RCC 7860 (cell line): ENCODE measurements at regions not wholly inside any gene's neighbourhood (a gene's known extent, or its start where the extent isn't known, plus 50 kb on each side); places are given as distances from the start of the nearest gene placed in this dataset.
"Not testable (repeated sequence)": the region's sequence is repeated elsewhere in the genome, so short reads cannot be mapped to it uniquely, and the experiment has no call there.

Experiments
- DNase-seq: peaks from one replicate; pipeline ENCODE4 v3.0.0-alpha.2; 2015; ENCODE audit warnings: low spot score
- FAIRE-seq: peaks from 2 replicates; lab custom pipeline; 2012; peaks lifted over from hg19 to GRCh38; lab: Jason Lieb, UNC

GRCh38 chr9:108803428-108804065 is 52.2 kb downstream of the ACTL7B start:
- FAIRE-seq: no peak
- no peak for DNase-seq

GRCh38 chr9:108802967-108803366 is 52.8 kb downstream of the ACTL7B start:
- FAIRE-seq (no peak), DNase-seq (no peak)

- FAIRE-seq (no peak), DNase-seq (no peak)
Observed at GRCh38 chr9:108801949-108802348, 53.8 kb downstream of the ACTL7B start.

- FAIRE-seq (no peak), DNase-seq (no peak)
Observed at GRCh38 chr9:108800632-108801099, 55.1 kb downstream of the ACTL7B start.

- DNase-seq (no peak), FAIRE-seq (no peak)
Observed at GRCh38 chr9:108793573-108793972, 62.2 kb downstream of the ACTL7B start.

GRCh38 chr9:108789742-108790141 is 66.0 kb downstream of the ACTL7B start:
- no peak for DNase-seq
- FAIRE-seq: no peak

GRCh38 chr9:108787690-108788048 is 68.1 kb downstream of the ACTL7B start:
- FAIRE-seq (no peak), DNase-seq (no peak)

GRCh38 chr9:108786901-108787689 is 68.7 kb downstream of the ACTL7B start:
- DNase-seq (peak; percentile 35), FAIRE-seq (no peak)

GRCh38 chr9:108786322-108786721 is 69.5 kb downstream of the ACTL7B start:
- FAIRE-seq: no peak
- DNase-seq: no peak

- FAIRE-seq: no peak
- DNase-seq: no peak
Observed at GRCh38 chr9:108784998-108785397, 70.8 kb downstream of the ACTL7B start.

GRCh38 chr9:108783731-108784495 is 71.9 kb downstream of the ACTL7B start:
- FAIRE-seq (no peak), DNase-seq (no peak)

GRCh38 chr9:108783326-108783725 is 72.5 kb downstream of the ACTL7B start:
- no peak for FAIRE-seq

GRCh38 chr9:108780942-108781734 is 74.6 kb downstream of the ACTL7B start:
- DNase-seq (no peak), FAIRE-seq (no peak)

More at GRCh38 chr9:108783326-108783725, 72.5 kb downstream of the ACTL7B start:
- DNase-seq: no peak

GRCh38 chr9:108779551-108780325 is 76.0 kb downstream of the ACTL7B start:
- DNase-seq (no peak), FAIRE-seq (no peak)

GRCh38 chr9:108776920-108777639 is 78.7 kb downstream of the ACTL7B start:
- peak; percentile 58 for DNase-seq
- FAIRE-seq: peak; percentile 89

- FAIRE-seq (no peak), DNase-seq (no peak)
Observed at GRCh38 chr9:108775901-108776306, 79.9 kb downstream of the ACTL7B start.

- FAIRE-seq, DNase-seq: not testable (repeated sequence)
Observed at GRCh38 chr9:108774088-108774487, 81.7 kb downstream of the ACTL7B start.

- FAIRE-seq: no peak
- no peak for DNase-seq
Observed at GRCh38 chr9:108772301-108772894, 83.4 kb downstream of the ACTL7B start.

- DNase-seq (no peak), FAIRE-seq (no peak)
Observed at GRCh38 chr9:108768744-108769143, 87.0 kb downstream of the ACTL7B start.
